HUES6 (cell line): ENCODE measurements at regions not wholly inside any gene's neighbourhood (a gene's known extent, or its start where the extent isn't known, plus 50 kb on each side); places are given as distances from the start of the nearest gene placed in this dataset.
"Not testable (repeated sequence)": the region's sequence is repeated elsewhere in the genome, so short reads cannot be mapped to it uniquely, and the experiment has no call there.

Experiments used
- H3K27ac ChIP-seq: 2 replicates; pipeline ENCODE4 v1.7.0; 2013; ENCODE audit warnings: low read depth, mild to moderate bottlenecking, low read length, inconsistent platforms
- H3K27me3 ChIP-seq: 2 replicates; pipeline ENCODE4 v1.6.1; 2013; ENCODE audit warnings: low read length; ENCODE audit not compliant: control insufficient read depth, insufficient read depth
- H3K36me3 ChIP-seq: 2 replicates; pipeline ENCODE4 v1.6.1; 2013; ENCODE audit warnings: low read length; ENCODE audit not compliant: control insufficient read depth, insufficient read depth
- H3K4me1 ChIP-seq: 2 replicates; pipeline ENCODE4 v1.6.1; 2013; ENCODE audit warnings: low read length; ENCODE audit not compliant: control insufficient read depth, insufficient read depth
- H3K4me3 ChIP-seq: 2 replicates; pipeline ENCODE4 v1.5.1; 2013; ENCODE audit warnings: low read depth, low read length
- H3K9ac ChIP-seq: one replicate; pipeline ENCODE4 v1.6.1; 2013; ENCODE audit warnings: mild to moderate bottlenecking, low read length
- H3K9me3 ChIP-seq: 2 replicates; pipeline ENCODE4 v1.6.1; 2013; ENCODE audit warnings: low read depth, low read length; ENCODE audit not compliant: control insufficient read depth, insufficient read depth

- H3K36me3 ChIP-seq = no peaks in the 10 kb centered on the region
- H3K27me3 ChIP-seq = no peaks in the 10 kb centered on the region
- no peak overlapping the region for H3K9ac ChIP-seq
- H3K9me3 ChIP-seq = peaks cover 7% of the 10 kb centered on the region
- H3K27ac ChIP-seq = no peak overlapping the region
- no peaks in the 10 kb centered on the region; the same call in 1 of the 2 replicates for H3K4me1 ChIP-seq
- H3K4me3 ChIP-seq = no peak overlapping the region
Observed at GRCh38 chr11:37182031-37182430, 584.0 kb upstream of the RAG2 start.

DNA sequence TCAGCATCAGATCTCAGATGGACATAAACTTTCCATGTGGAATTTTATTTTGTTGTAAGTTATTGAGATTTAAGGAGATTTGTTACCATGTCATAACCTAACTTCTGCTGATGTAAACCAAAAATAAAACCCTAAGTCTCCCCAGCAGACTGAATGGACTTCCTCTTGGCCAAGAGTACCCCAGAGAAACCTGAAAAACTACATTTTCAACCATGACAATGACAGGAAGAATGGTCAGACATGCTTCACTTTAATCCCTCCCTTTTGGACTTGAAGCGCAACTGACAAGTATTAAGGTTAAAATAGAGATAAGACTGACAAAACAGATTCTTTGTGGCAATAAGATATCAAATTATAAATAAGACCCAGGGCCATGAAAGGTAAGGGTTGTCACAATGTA lies 579.7 kb upstream of the RAG2 start:
- Histone ChIP-seq H3K9me3 (peaks cover 7% of the 10 kb centered on the region), H3K4me3 (no peak overlapping the region), H3K27ac (no peak overlapping the region), H3K9ac (no peak overlapping the region), H3K36me3 (no peaks in the 10 kb centered on the region), H3K4me1 (no peaks in the 10 kb centered on the region; the same call in 1 of the 2 replicates), H3K27me3 (no peaks in the 10 kb centered on the region)

- H3K27ac ChIP-seq = no peak overlapping the region
- no peaks in the 10 kb centered on the region for H3K36me3 ChIP-seq
- no peaks in the 10 kb centered on the region; the same call in 1 of the 2 replicates for H3K4me1 ChIP-seq
- no peaks in the 10 kb centered on the region for H3K9me3 ChIP-seq
- no peak overlapping the region for H3K4me3 ChIP-seq
- no peak overlapping the region for H3K9ac ChIP-seq
- H3K27me3 ChIP-seq = no peaks in the 10 kb centered on the region
Observed at GRCh38 chr11:37171451-37171850, 573.4 kb upstream of the RAG2 start.

- no peaks in the 10 kb centered on the region for H3K27me3 ChIP-seq
- no peaks in the 10 kb centered on the region for H3K36me3 ChIP-seq
- H3K9me3 ChIP-seq = no peaks in the 10 kb centered on the region
- no peak overlapping the region for H3K4me3 ChIP-seq
- H3K4me1 ChIP-seq = no peaks in the 10 kb centered on the region; the same call in 1 of the 2 replicates
- H3K9ac ChIP-seq = no peak overlapping the region
- no peak overlapping the region for H3K27ac ChIP-seq
Observed at GRCh38 chr11:37170311-37170710, 572.3 kb upstream of the RAG2 start.

DNA sequence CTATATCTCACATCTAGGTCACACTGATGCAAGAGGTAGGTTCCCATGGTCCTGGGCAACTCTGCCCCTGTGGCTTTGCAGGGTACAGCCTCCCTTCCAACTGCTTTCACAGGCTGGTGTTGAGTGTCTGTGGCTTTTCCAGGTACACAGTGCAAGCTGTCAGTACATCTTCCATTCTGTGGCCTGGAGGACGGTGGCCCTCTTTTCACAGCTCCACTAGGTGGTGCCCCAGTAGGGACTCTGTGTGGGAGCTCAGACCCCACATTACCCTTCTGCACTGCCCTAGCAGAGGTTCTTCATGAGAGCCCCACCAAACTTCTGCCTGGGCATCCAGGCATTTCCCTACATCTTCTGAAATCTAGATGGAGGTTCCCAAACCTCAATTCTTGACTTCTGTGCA lies 547.4 kb upstream of the RAG2 start:
- H3K4me3 ChIP-seq, H3K9ac ChIP-seq, H3K36me3 ChIP-seq, H3K9me3 ChIP-seq, H3K27me3 ChIP-seq, H3K27ac ChIP-seq, H3K4me1 ChIP-seq: not testable (repeated sequence)

DNA sequence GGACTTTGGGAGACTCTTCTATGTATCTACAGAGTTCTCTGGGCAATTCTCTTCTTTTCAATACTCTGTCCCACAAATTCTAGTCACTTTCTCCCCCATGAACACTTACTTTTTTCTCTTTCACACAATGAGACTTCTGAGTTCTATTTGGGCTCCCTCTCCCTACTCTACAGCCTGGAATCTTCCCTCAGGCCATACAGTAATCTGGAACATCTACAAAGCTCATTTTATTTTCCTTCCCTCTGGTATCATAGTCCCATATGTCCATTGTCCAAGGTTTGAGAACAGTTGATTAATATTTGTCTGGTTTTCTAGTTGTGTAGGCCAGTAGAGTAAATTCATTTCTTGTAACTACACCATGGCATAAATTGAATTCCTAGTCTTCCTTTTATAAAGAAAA lies 544.6 kb upstream of the RAG2 start:
- no peaks in the 10 kb centered on the region for H3K27me3 ChIP-seq
- H3K4me3 ChIP-seq = no peak overlapping the region
- peaks cover 7% of the 10 kb centered on the region; the same call in 1 of the 2 replicates for H3K9me3 ChIP-seq
- H3K27ac ChIP-seq = no peak overlapping the region
- H3K36me3 ChIP-seq = no peaks in the 10 kb centered on the region
- H3K9ac ChIP-seq = no peak overlapping the region
- no peaks in the 10 kb centered on the region for H3K4me1 ChIP-seq

- Histone ChIP-seq H3K36me3 (no peaks in the 10 kb centered on the region), H3K27me3 (no peaks in the 10 kb centered on the region), H3K4me3 (no peak overlapping the region), H3K27ac (no peak overlapping the region), H3K4me1 (no peaks in the 10 kb centered on the region), H3K9ac (no peak overlapping the region), H3K9me3 (0 out of 2 replicates have a peak, but pooled peaks cover 4% of the 10 kb centered on the region)
Observed at GRCh38 chr11:37141707-37142106, 543.7 kb upstream of the RAG2 start.

DNA sequence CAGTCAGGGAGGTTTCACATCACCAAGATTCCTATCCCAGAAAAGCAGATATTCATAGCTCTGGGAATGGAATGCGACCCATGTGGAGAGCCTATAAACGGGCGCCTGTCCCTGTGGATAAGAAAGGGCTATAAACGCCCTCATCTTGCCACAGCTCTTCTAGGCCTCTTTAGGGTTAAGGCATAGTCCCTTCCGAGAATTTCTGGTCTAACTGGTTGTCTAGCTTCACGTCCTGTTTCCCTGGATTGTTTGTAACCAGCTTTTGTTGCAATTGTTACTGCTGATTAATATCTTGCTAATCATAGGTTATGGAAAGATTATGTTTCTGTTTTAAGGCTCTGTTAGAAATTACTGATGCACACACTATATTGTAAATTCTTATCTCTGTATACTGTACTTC lies 537.6 kb upstream of the RAG2 start:
- H3K36me3 ChIP-seq, H3K27me3 ChIP-seq, H3K9ac ChIP-seq, H3K4me1 ChIP-seq, H3K27ac ChIP-seq, H3K4me3 ChIP-seq, H3K9me3 ChIP-seq: not testable (repeated sequence)

- H3K4me1 ChIP-seq = peaks cover 2% of the 10 kb centered on the region; the same call in 1 of the 2 replicates
- no peak overlapping the region for H3K27ac ChIP-seq
- H3K36me3 ChIP-seq = no peaks in the 10 kb centered on the region
- H3K9ac ChIP-seq = no peak overlapping the region
- H3K4me3 ChIP-seq = no peak overlapping the region
- peaks cover 15% of the 10 kb centered on the region for H3K9me3 ChIP-seq
- no peaks in the 10 kb centered on the region for H3K27me3 ChIP-seq
Observed at GRCh38 chr11:37134637-37135036, 536.6 kb upstream of the RAG2 start.

DNA sequence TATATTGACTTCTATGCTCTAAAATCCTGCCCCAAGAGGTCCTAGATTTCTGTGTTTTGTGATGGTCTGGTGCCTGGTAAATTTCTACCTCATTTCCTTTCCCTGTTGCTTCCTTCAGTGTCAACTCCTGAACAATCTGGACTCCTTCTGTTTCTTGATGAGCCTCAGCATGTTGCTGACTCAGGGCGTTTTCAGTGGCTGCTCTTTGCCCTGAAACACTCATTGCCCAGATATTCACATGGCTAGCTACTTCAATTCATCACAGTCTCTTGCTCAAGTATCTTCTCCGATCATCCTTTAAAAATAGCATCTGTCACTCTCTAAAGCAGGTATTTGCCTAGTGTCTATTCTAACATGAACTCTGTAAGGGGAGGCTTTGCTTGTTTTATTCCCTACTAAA lies 526.3 kb upstream of the RAG2 start:
- Histone ChIP-seq H3K27me3 (no peaks in the 10 kb centered on the region), H3K27ac (no peak overlapping the region), H3K9me3 (peaks cover 6% of the 10 kb centered on the region; the same call in 1 of the 2 replicates), H3K9ac (no peak overlapping the region), H3K4me1 (no peaks in the 10 kb centered on the region), H3K36me3 (no peaks in the 10 kb centered on the region), H3K4me3 (no peak overlapping the region)

DNA sequence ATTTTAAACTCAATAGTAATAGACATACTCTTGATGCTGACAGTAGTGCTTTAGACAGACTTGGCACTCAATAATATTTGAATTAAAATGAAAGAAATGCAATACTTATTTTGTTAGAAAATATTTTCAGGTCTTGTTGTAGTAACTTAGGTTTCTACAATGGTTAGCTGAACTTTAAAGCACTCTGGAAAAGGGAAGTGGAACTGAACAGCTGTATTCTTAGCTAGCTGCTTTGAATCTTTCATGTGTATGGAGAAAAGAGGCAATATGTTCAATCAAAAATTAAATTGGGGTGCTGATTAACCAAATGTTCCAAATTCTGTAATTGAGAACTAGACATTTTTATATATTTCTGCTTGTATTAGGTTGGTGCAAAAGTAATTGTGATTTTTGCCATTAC lies 517.9 kb upstream of the RAG2 start:
- Histone ChIP-seq H3K27ac (no peak overlapping the region), H3K9ac (no peak overlapping the region), H3K4me1 (no peaks in the 10 kb centered on the region), H3K9me3 (no peaks in the 10 kb centered on the region), H3K4me3 (no peak overlapping the region), H3K36me3 (no peaks in the 10 kb centered on the region), H3K27me3 (no peaks in the 10 kb centered on the region)

DNA sequence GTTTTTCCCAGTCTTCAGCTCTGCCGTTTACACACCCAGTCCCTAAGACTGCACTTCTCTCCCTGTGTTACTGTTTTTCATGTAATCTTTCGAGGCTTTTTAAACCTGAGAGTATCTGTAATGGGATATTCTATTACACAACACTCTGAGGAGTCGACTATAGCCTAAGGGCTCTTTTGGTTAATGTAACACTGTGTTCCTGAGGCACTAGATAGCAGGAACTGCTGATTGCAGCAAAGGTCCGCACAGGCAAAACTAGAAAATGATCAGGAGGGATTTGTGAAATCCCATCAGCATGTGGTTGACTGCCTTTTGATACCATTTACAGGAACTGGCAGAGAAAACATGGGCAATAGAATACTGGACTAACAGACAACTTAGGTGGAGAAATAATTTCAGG lies 512.3 kb upstream of the RAG2 start:
- no peaks in the 10 kb centered on the region for H3K9me3 ChIP-seq
- no peak overlapping the region for H3K9ac ChIP-seq
- H3K36me3 ChIP-seq = no peaks in the 10 kb centered on the region
- no peaks in the 10 kb centered on the region for H3K4me1 ChIP-seq
- no peaks in the 10 kb centered on the region for H3K27me3 ChIP-seq
- no peak overlapping the region for H3K4me3 ChIP-seq
- no peak overlapping the region for H3K27ac ChIP-seq
